Liver (tissue), 3 donors: ENCODE measurements at regions not wholly inside any gene's neighbourhood (a gene's known extent, or its start where the extent isn't known, plus 50 kb on each side); places are given as distances from the start of the nearest gene placed in this dataset.

Source experiments
- JUND ChIP-seq, 2 donors: IDR thresholded peaks; 2 replicates each; pipeline ENCODE4 v1.6.1; 2016; ENCODE audit warnings: antibody characterized with exemption in 2 of 2
- YY1 ChIP-seq: IDR thresholded peaks from 2 replicates; pipeline ENCODE4 v1.6.1; 2016; ENCODE audit warnings: antibody characterized with exemption, mild to moderate bottlenecking
- TF ChIP-seq, protein P1 (sequence below): IDR thresholded peaks from 2 replicates; pipeline ENCODE4 v1.6.1; 2016; ENCODE audit warnings: antibody characterized with exemption, mild to moderate bottlenecking
- TF ChIP-seq, protein P2 (sequence below): fragments of 150-350 bp; IDR thresholded peaks from 2 replicates; pipeline ENCODE4 v1.5.1; 2017; ENCODE audit warnings: improper control_type of control experiment, low read depth, low read length; ENCODE audit not compliant: missing input control
- TF ChIP-seq, protein P3 (sequence below): IDR thresholded peaks from 2 replicates; pipeline ENCODE4 v1.6.1; 2016; ENCODE audit warnings: antibody characterized with exemption
- donor health status: healthy.
- donor health status: healthy.

DNA sequence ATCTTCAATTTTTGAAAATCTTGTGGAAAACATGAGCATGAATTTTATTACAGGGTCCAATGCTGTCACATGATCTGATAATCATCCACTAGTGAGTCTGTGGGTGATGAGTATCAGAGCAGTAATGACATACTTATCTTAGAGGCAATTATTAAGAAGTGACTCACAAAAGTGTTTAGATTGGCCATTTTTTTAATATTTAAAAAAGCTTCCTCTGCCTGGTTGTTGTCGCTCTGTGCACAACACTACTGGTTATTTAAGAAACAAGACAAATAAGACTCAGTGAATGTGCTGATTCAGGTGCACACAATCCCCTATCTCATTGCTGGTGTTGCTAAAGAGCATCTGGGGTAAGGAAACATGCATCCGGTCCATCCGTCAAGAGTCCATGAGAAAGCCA lies 665.8 kb upstream of the ZEB2 start:
- TF ChIP-seq, protein P1, sequence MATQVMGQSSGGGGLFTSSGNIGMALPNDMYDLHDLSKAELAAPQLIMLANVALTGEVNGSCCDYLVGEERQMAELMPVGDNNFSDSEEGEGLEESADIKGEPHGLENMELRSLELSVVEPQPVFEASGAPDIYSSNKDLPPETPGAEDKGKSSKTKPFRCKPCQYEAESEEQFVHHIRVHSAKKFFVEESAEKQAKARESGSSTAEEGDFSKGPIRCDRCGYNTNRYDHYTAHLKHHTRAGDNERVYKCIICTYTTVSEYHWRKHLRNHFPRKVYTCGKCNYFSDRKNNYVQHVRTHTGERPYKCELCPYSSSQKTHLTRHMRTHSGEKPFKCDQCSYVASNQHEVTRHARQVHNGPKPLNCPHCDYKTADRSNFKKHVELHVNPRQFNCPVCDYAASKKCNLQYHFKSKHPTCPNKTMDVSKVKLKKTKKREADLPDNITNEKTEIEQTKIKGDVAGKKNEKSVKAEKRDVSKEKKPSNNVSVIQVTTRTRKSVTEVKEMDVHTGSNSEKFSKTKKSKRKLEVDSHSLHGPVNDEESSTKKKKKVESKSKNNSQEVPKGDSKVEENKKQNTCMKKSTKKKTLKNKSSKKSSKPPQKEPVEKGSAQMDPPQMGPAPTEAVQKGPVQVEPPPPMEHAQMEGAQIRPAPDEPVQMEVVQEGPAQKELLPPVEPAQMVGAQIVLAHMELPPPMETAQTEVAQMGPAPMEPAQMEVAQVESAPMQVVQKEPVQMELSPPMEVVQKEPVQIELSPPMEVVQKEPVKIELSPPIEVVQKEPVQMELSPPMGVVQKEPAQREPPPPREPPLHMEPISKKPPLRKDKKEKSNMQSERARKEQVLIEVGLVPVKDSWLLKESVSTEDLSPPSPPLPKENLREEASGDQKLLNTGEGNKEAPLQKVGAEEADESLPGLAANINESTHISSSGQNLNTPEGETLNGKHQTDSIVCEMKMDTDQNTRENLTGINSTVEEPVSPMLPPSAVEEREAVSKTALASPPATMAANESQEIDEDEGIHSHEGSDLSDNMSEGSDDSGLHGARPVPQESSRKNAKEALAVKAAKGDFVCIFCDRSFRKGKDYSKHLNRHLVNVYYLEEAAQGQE, result no peak
- TF ChIP-seq, protein P2, sequence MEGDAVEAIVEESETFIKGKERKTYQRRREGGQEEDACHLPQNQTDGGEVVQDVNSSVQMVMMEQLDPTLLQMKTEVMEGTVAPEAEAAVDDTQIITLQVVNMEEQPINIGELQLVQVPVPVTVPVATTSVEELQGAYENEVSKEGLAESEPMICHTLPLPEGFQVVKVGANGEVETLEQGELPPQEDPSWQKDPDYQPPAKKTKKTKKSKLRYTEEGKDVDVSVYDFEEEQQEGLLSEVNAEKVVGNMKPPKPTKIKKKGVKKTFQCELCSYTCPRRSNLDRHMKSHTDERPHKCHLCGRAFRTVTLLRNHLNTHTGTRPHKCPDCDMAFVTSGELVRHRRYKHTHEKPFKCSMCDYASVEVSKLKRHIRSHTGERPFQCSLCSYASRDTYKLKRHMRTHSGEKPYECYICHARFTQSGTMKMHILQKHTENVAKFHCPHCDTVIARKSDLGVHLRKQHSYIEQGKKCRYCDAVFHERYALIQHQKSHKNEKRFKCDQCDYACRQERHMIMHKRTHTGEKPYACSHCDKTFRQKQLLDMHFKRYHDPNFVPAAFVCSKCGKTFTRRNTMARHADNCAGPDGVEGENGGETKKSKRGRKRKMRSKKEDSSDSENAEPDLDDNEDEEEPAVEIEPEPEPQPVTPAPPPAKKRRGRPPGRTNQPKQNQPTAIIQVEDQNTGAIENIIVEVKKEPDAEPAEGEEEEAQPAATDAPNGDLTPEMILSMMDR, result no peak
- TF ChIP-seq, protein P3, sequence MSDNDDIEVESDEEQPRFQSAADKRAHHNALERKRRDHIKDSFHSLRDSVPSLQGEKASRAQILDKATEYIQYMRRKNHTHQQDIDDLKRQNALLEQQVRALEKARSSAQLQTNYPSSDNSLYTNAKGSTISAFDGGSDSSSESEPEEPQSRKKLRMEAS, result no peak
- TF ChIP-seq JUND (IDR thresholded peaks at IDR 0.05) (no peak), YY1 (no peak)
